ENCODE measurements at regions not wholly inside any gene's neighbourhood (a gene's known extent, or its start where the extent isn't known, plus 50 kb on each side); places are given as distances from the start of the nearest gene placed in this dataset.
"Not testable (repeated sequence)": the region's sequence is repeated elsewhere in the genome, so short reads cannot be mapped to it uniquely, and the experiment has no call there.

DNA sequence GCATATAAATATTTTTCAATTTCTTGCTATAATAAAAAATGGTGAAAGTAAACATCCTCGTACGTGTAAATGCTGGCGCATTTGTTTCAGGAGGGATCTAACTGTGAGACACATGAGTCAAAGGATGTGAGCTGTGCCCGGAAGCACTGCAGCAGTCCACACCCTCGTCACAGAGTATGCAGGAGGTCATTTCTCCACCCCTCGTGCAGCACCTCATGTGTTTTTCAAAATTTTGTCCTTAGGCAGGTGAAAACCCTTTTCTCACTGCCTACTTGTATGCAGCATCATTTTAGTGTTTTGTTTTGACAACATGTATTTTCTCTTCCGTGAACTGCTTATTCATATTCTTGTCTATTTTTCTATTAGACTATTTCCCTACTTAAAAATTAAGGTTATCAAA is 162.7 kb downstream of the AVL9 start:
- Histone ChIP-seq H3K4me2 (ENCODE audit: low read length) (no peak overlapping the region), H3K4me3 (ENCODE audit: low read depth, low read length) (no peak overlapping the region), H2AFZ (no peak overlapping the region), H3K27ac (no peak overlapping the region), H3K9me3 (ENCODE audit: control insufficient read depth, low read length) (no peaks in the 10 kb centered on the region), H3K27me3 (ENCODE audit: control insufficient read depth, insufficient read depth, low read length) (no peaks in the 10 kb centered on the region), H3K9ac (no peak overlapping the region), H3K79me2 (no peaks in the 10 kb centered on the region), H3K4me1 (no peaks in the 10 kb centered on the region), H3K36me3 (ENCODE audit: control insufficient read depth, insufficient read depth, low read length) (no peaks in the 10 kb centered on the region)
- TF ChIP-seq, protein P1, sequence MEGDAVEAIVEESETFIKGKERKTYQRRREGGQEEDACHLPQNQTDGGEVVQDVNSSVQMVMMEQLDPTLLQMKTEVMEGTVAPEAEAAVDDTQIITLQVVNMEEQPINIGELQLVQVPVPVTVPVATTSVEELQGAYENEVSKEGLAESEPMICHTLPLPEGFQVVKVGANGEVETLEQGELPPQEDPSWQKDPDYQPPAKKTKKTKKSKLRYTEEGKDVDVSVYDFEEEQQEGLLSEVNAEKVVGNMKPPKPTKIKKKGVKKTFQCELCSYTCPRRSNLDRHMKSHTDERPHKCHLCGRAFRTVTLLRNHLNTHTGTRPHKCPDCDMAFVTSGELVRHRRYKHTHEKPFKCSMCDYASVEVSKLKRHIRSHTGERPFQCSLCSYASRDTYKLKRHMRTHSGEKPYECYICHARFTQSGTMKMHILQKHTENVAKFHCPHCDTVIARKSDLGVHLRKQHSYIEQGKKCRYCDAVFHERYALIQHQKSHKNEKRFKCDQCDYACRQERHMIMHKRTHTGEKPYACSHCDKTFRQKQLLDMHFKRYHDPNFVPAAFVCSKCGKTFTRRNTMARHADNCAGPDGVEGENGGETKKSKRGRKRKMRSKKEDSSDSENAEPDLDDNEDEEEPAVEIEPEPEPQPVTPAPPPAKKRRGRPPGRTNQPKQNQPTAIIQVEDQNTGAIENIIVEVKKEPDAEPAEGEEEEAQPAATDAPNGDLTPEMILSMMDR (IDR thresholded peaks at IDR 0.05) = no peak

DNA sequence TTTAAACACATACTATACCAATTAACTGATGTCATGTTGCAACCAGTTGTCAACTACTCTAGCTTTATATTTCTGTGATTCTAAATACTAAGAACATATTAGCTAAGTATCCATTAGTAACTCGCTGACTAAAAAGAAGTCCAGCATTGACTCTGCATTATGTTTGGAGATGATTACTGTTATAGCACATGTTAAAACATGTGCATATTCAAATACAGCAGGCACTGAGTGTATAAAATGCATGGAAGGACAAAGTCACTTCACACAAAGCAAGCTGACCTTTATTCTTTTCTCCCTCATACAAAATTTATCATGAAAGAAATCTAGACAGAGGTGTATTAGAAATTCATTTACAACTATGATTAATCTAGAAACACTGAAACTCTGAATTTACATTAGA is 159.3 kb downstream of the AVL9 start:
- H3K9me3 ChIP-seq (ENCODE audit: control insufficient read depth, low read length); H3K4me1 ChIP-seq; H3K27me3 ChIP-seq (ENCODE audit: control insufficient read depth, insufficient read depth, low read length); H2AFZ ChIP-seq; H3K9ac ChIP-seq; H3K27ac ChIP-seq; H3K4me2 ChIP-seq (ENCODE audit: low read length); H3K36me3 ChIP-seq (ENCODE audit: control insufficient read depth, insufficient read depth, low read length); H3K4me3 ChIP-seq (ENCODE audit: low read depth, low read length); H3K79me2 ChIP-seq: not testable (repeated sequence)

DNA sequence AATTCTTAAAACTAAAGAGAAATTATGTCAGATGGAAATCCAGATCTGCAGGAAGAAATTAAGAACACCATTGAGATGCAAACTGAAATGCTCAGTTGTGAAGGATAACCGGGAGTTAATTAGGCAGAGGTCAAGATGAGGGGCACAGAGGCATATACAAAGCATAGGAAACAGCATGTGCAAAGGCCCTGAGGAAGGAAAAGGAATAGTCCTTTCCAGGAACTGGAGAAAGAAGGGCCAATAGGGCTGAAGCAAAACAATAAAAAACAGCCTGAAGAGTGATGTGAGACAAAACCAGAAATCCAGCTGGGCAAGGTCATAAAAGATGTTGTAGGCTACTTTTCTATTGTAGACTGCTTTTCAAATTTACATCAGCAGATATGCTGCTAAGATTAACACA is 155.1 kb downstream of the AVL9 start:
- not testable (repeated sequence) for H3K27me3 ChIP-seq (ENCODE audit: control insufficient read depth, insufficient read depth, low read length); H3K36me3 ChIP-seq (ENCODE audit: control insufficient read depth, insufficient read depth, low read length); H3K4me2 ChIP-seq (ENCODE audit: low read length); H3K9ac ChIP-seq; H3K9me3 ChIP-seq (ENCODE audit: control insufficient read depth, low read length); H3K27ac ChIP-seq; H3K4me3 ChIP-seq (ENCODE audit: low read depth, low read length); H3K4me1 ChIP-seq; H3K79me2 ChIP-seq; H2AFZ ChIP-seq

DNA sequence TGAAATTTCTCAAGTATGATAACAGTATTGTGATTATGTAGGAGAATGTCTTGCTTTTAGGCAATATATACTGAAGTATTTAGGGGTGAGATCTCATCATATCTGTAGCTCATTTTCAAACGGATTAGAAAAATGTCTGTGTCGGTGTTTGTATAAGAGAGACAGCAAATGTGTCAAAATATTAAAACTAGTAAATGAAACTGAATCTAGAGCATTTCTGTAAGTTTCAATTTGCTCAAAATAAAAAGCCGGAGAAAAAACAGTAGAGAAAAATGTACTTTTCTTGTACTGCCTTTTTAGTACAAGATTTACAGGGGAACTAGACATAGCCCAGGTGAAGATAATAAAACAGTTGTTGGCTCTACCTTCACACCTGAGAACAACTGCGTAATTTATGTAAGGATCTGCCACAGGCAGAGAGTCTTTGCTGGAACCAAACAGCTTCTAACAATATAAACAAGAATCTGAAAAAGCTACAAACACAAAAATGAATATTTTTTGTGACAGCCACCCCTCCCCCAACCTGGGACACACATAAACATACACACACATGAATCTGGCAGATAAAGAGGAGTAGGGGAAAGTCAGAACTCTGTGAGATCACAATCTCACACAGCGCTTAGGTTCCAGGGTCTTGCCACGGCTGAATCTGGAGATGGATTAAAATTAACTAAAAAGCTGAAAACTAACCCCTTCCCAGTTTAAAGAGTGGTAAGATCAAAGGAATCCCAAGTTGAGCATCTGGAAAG is 153.3 kb downstream of the AVL9 start:
- TF ChIP-seq, protein P1 (IDR thresholded peaks at IDR 0.05) = no peak

DNA sequence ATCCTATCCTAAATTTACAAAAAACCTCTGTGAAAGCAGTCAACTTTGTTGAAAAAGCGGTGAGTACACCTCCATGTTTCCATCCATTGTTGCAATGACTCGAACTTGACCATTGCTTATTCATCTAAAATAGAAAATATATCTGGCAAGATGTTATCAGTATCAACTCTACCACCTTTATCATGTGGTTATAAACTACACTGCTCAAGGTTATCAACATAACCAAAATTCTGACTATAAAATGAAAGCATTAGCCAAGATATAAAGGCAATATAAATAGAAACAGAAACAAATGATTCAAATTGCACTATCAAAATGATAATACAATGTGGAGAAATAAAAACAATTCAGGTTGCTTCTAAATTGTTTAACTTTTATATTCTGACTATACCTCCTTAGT is 150.0 kb downstream of the AVL9 start:
- H3K79me2 ChIP-seq, H2AFZ ChIP-seq: not testable (repeated sequence)

More for the DNA sequence above, 153.3 kb downstream of the AVL9 start:
- Histone ChIP-seq H3K36me3 (ENCODE audit: control insufficient read depth, insufficient read depth, low read length) (no peaks in the 10 kb centered on the region), H3K9me3 (ENCODE audit: control insufficient read depth, low read length) (no peaks in the 10 kb centered on the region), H3K4me3 (ENCODE audit: low read depth, low read length) (no peak overlapping the region), H3K27me3 (ENCODE audit: control insufficient read depth, insufficient read depth, low read length) (no peaks in the 10 kb centered on the region), H3K4me2 (ENCODE audit: low read length) (no peak overlapping the region), H2AFZ (no peak overlapping the region), H3K79me2 (no peaks in the 10 kb centered on the region), H3K27ac (no peak overlapping the region), H3K9ac (no peak overlapping the region), H3K4me1 (no peaks in the 10 kb centered on the region)

DNA sequence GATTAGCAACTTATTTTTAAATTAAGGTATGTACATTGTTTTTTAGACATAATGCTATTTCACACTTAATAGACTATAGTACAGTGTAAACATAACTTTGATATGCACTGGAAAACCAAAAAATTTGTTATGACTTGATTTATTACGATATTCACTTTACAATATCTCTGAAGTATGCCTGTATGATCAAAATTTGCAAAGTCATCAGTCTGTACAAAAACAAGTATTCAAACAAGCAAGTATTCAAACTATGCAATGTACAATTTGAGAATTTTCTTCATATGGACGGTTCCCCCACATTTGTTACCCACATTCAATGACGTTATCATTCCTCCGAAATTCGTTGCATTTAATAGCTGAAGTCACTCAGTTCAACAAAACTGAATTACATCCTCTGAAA is 147.9 kb downstream of the AVL9 start:
- H3K79me2 ChIP-seq = no peaks in the 10 kb centered on the region
- H3K9me3 ChIP-seq (ENCODE audit: control insufficient read depth, low read length) = no peaks in the 10 kb centered on the region
- no peaks in the 10 kb centered on the region for H3K4me1 ChIP-seq
- H2AFZ ChIP-seq = no peak overlapping the region
- no peak overlapping the region for H3K4me3 ChIP-seq (ENCODE audit: low read depth, low read length)
- H3K27me3 ChIP-seq (ENCODE audit: control insufficient read depth, insufficient read depth, low read length) = no peaks in the 10 kb centered on the region
- TF ChIP-seq, protein P1 (IDR thresholded peaks at IDR 0.05) = no peak
- H3K4me2 ChIP-seq (ENCODE audit: low read length) = no peak overlapping the region
- no peak overlapping the region for H3K27ac ChIP-seq
- no peaks in the 10 kb centered on the region for H3K36me3 ChIP-seq (ENCODE audit: control insufficient read depth, insufficient read depth, low read length)
- no peak overlapping the region for H3K9ac ChIP-seq

More for the DNA sequence above, 150.0 kb downstream of the AVL9 start:
- H3K9ac ChIP-seq; H3K9me3 ChIP-seq (ENCODE audit: control insufficient read depth, low read length); H3K4me3 ChIP-seq (ENCODE audit: low read depth, low read length); H3K4me1 ChIP-seq; H3K27ac ChIP-seq; H3K27me3 ChIP-seq (ENCODE audit: control insufficient read depth, insufficient read depth, low read length); H3K36me3 ChIP-seq (ENCODE audit: control insufficient read depth, insufficient read depth, low read length); H3K4me2 ChIP-seq (ENCODE audit: low read length): not testable (repeated sequence)

All from parathyroid adenoma (tissue), 2 donors.